ENCODE measurements at regions not wholly inside any gene's neighbourhood (a gene's known extent, or its start where the extent isn't known, plus 50 kb on each side); places are given as distances from the start of the nearest gene placed in this dataset.

- no peaks in the 10 kb centered on the region for H3K4me1 ChIP-seq (ENCODE audit: control insufficient read depth in 2 of 2, insufficient read depth in 1 of 2, low read depth in 1 of 2, low read length in 2 of 2)
- DNase-seq (ENCODE audit: low spot score) = no peak
- no peak overlapping the region for H3K4ac ChIP-seq (ENCODE audit: low read length)
- no peak overlapping the region for H2AK5ac ChIP-seq (ENCODE audit: low read depth, low read length)
- H4K8ac ChIP-seq (ENCODE audit: low read depth, low read length) = no peak overlapping the region
- no peak overlapping the region for H3K14ac ChIP-seq (ENCODE audit: low read length)
- H3K4me2 ChIP-seq (ENCODE audit: insufficient read depth, low read length, poor library complexity, severe bottlenecking) = no peak overlapping the region
- H3K9me3 ChIP-seq (replicated peaks in 1 of 2; ENCODE audit: control insufficient read depth in 2 of 2, insufficient read depth in 1 of 2, low read depth in 1 of 2, low read length in 2 of 2) = no peaks in the 10 kb centered on the region
- no peak overlapping the region for H2BK5ac ChIP-seq (ENCODE audit: low read length)
- no peak overlapping the region for H2AFZ ChIP-seq (ENCODE audit: low read length)
- no peaks in the 10 kb centered on the region for H3K36me3 ChIP-seq (replicated peaks in 1 of 2; ENCODE audit: control insufficient read depth in 2 of 2, insufficient read depth in 2 of 2, low read length in 2 of 2)
- peak overlapping the region; percentile 41 for H3K18ac ChIP-seq (ENCODE audit: low read length)
- no peak overlapping the region for H3K27ac ChIP-seq (replicated peaks; ENCODE audit: low read length)
- no CpG with 5 or more reads among the region's 2 CpGs for WGBS, 2 donors (ENCODE audit: extremely low coverage in 2 of 2, insufficient read length in 2 of 2, insufficient replicate concordance in 1 of 2)
- no peaks in the 10 kb centered on the region for H3K79me1 ChIP-seq (ENCODE audit: low read depth, low read length)
- H3K23ac ChIP-seq (ENCODE audit: low read depth, low read length, poor library complexity) = no peak overlapping the region
- no peaks in the 10 kb centered on the region for H3K27me3 ChIP-seq (ENCODE audit: control insufficient read depth in 3 of 3, insufficient read depth in 3 of 3, low read depth in 1 of 3, low read length in 3 of 3)
- H3K9ac ChIP-seq (ENCODE audit: low read depth, low read length, poor library complexity) = no peak overlapping the region
- H2BK15ac ChIP-seq (ENCODE audit: low read length) = no peak overlapping the region
- no peak overlapping the region for H3K4me3 ChIP-seq (ENCODE audit: low read length in 2 of 2)
- H2BK120ac ChIP-seq (ENCODE audit: low read depth, low read length) = no peak overlapping the region
- no peak overlapping the region for H2BK12ac ChIP-seq (ENCODE audit: low read length)
- H4K91ac ChIP-seq (ENCODE audit: low read depth, low read length, poor library complexity) = no peak overlapping the region
These were observed 61.5 kb upstream of the GHITM start for GRCh38 chr10:84077768-84078167.

DNA sequence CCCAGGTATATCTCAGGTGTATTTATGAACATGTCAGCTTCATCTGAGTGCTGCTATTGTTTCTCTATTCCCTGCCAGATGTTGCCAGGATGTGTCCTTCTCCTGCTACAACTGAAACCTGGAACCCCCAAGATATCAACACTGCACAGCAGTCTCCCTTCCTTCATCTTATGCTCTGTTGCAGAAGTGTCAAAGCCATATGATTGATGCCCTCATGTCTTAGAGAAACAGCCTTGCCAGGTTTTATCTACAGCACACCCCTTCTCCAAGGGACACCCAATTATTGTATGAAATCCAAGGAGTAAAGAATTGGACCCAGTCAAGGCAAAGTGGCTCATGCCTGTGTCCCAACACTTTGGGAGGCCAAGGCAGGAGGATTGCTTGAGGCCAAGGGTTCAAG, 60.5 kb upstream of the GHITM start:
- Histone ChIP-seq H3K14ac (ENCODE audit: low read length) (no peak overlapping the region), H2AFZ (ENCODE audit: low read length) (no peak overlapping the region), H3K18ac (ENCODE audit: low read length) (no peak overlapping the region), H2BK15ac (ENCODE audit: low read length) (no peak overlapping the region), H3K9ac (ENCODE audit: low read depth, low read length, poor library complexity) (no peak overlapping the region), H3K27me3 (ENCODE audit: control insufficient read depth in 3 of 3, insufficient read depth in 3 of 3, low read depth in 1 of 3, low read length in 3 of 3) (no peaks in the 10 kb centered on the region), H3K79me1 (ENCODE audit: low read depth, low read length) (no peaks in the 10 kb centered on the region), H2BK120ac (ENCODE audit: low read depth, low read length) (no peak overlapping the region), H2BK12ac (ENCODE audit: low read length) (no peak overlapping the region), H2BK5ac (ENCODE audit: low read length) (no peak overlapping the region), H3K36me3 (replicated peaks in 1 of 2; ENCODE audit: control insufficient read depth in 2 of 2, insufficient read depth in 2 of 2, low read length in 2 of 2) (no peaks in the 10 kb centered on the region), H2AK5ac (ENCODE audit: low read depth, low read length) (no peak overlapping the region), H3K9me3 (replicated peaks in 1 of 2; ENCODE audit: control insufficient read depth in 2 of 2, insufficient read depth in 1 of 2, low read depth in 1 of 2, low read length in 2 of 2) (no peaks in the 10 kb centered on the region), H3K4ac (ENCODE audit: low read length) (no peak overlapping the region), H3K27ac (replicated peaks; ENCODE audit: low read length) (no peak overlapping the region), H4K91ac (ENCODE audit: low read depth, low read length, poor library complexity) (no peak overlapping the region), H4K8ac (ENCODE audit: low read depth, low read length) (no peak overlapping the region), H3K4me2 (ENCODE audit: insufficient read depth, low read length, poor library complexity, severe bottlenecking) (no peak overlapping the region), H3K4me1 (ENCODE audit: control insufficient read depth in 2 of 2, insufficient read depth in 1 of 2, low read depth in 1 of 2, low read length in 2 of 2) (no peaks in the 10 kb centered on the region), H3K4me3 (ENCODE audit: low read length in 2 of 2) (no peak overlapping the region), H3K23ac (ENCODE audit: low read depth, low read length, poor library complexity) (no peak overlapping the region)
- no peak for DNase-seq (ENCODE audit: low spot score)

GRCh38 chr10:84084342-84084741, 55.0 kb upstream of the GHITM start:
- no CpG with 5 or more reads among the region's 3 CpGs for WGBS, 2 donors (ENCODE audit: extremely low coverage in 2 of 2, insufficient read length in 2 of 2, insufficient replicate concordance in 1 of 2)
- H3K27ac ChIP-seq (replicated peaks; ENCODE audit: low read length) = no peak overlapping the region

GRCh38 chr10:84087202-84087601, 52.1 kb upstream of the GHITM start:
- no peak for DNase-seq (ENCODE audit: low spot score)
- no peak overlapping the region for H2BK5ac ChIP-seq (ENCODE audit: low read length)

More at GRCh38 chr10:84084342-84084741, 55.0 kb upstream of the GHITM start:
- Histone ChIP-seq H2BK5ac (ENCODE audit: low read length) (no peak overlapping the region), H2AFZ (ENCODE audit: low read length) (no peak overlapping the region), H3K14ac (ENCODE audit: low read length) (no peak overlapping the region), H2BK12ac (ENCODE audit: low read length) (no peak overlapping the region), H3K79me1 (ENCODE audit: low read depth, low read length) (no peaks in the 10 kb centered on the region), H3K4me2 (ENCODE audit: insufficient read depth, low read length, poor library complexity, severe bottlenecking) (no peak overlapping the region), H2BK120ac (ENCODE audit: low read depth, low read length) (no peak overlapping the region), H3K9ac (ENCODE audit: low read depth, low read length, poor library complexity) (no peak overlapping the region), H3K27me3 (ENCODE audit: control insufficient read depth in 3 of 3, insufficient read depth in 3 of 3, low read depth in 1 of 3, low read length in 3 of 3) (no peaks in the 10 kb centered on the region), H3K18ac (ENCODE audit: low read length) (no peak overlapping the region), H3K9me3 (replicated peaks in 1 of 2; ENCODE audit: control insufficient read depth in 2 of 2, insufficient read depth in 1 of 2, low read depth in 1 of 2, low read length in 2 of 2) (no peaks in the 10 kb centered on the region), H2BK15ac (ENCODE audit: low read length) (no peak overlapping the region), H3K4ac (ENCODE audit: low read length) (no peak overlapping the region), H4K8ac (ENCODE audit: low read depth, low read length) (no peak overlapping the region), H2AK5ac (ENCODE audit: low read depth, low read length) (no peak overlapping the region), H3K4me1 (ENCODE audit: control insufficient read depth in 2 of 2, insufficient read depth in 1 of 2, low read depth in 1 of 2, low read length in 2 of 2) (no peaks in the 10 kb centered on the region), H3K23ac (ENCODE audit: low read depth, low read length, poor library complexity) (no peak overlapping the region), H4K91ac (ENCODE audit: low read depth, low read length, poor library complexity) (no peak overlapping the region), H3K36me3 (replicated peaks in 1 of 2; ENCODE audit: control insufficient read depth in 2 of 2, insufficient read depth in 2 of 2, low read length in 2 of 2) (no peaks in the 10 kb centered on the region), H3K4me3 (ENCODE audit: low read length in 2 of 2) (no peak overlapping the region)
- DNase-seq (ENCODE audit: low spot score) = no peak

More at GRCh38 chr10:84087202-84087601, 52.1 kb upstream of the GHITM start:
- Histone ChIP-seq H3K36me3 (replicated peaks in 1 of 2; ENCODE audit: control insufficient read depth in 2 of 2, insufficient read depth in 2 of 2, low read length in 2 of 2) (no peaks in the 10 kb centered on the region), H2BK15ac (ENCODE audit: low read length) (no peak overlapping the region), H4K8ac (ENCODE audit: low read depth, low read length) (no peak overlapping the region), H3K9me3 (replicated peaks in 1 of 2; ENCODE audit: control insufficient read depth in 2 of 2, insufficient read depth in 1 of 2, low read depth in 1 of 2, low read length in 2 of 2) (no peaks in the 10 kb centered on the region), H3K27ac (replicated peaks; ENCODE audit: low read length) (no peak overlapping the region), H2BK12ac (ENCODE audit: low read length) (no peak overlapping the region), H4K91ac (ENCODE audit: low read depth, low read length, poor library complexity) (no peak overlapping the region), H2BK120ac (ENCODE audit: low read depth, low read length) (no peak overlapping the region), H3K79me1 (ENCODE audit: low read depth, low read length) (no peaks in the 10 kb centered on the region), H3K4me2 (ENCODE audit: insufficient read depth, low read length, poor library complexity, severe bottlenecking) (no peak overlapping the region), H3K14ac (ENCODE audit: low read length) (no peak overlapping the region), H3K4me1 (ENCODE audit: control insufficient read depth in 2 of 2, insufficient read depth in 1 of 2, low read depth in 1 of 2, low read length in 2 of 2) (no peaks in the 10 kb centered on the region), H3K27me3 (ENCODE audit: control insufficient read depth in 3 of 3, insufficient read depth in 3 of 3, low read depth in 1 of 3, low read length in 3 of 3) (no peaks in the 10 kb centered on the region), H3K23ac (ENCODE audit: low read depth, low read length, poor library complexity) (no peak overlapping the region), H3K4ac (ENCODE audit: low read length) (no peak overlapping the region), H3K9ac (ENCODE audit: low read depth, low read length, poor library complexity) (no peak overlapping the region), H2AK5ac (ENCODE audit: low read depth, low read length) (no peak overlapping the region), H3K18ac (ENCODE audit: low read length) (no peak overlapping the region), H2AFZ (ENCODE audit: low read length) (no peak overlapping the region), H3K4me3 (ENCODE audit: low read length in 2 of 2) (no peak overlapping the region)
- no CpG with 5 or more reads among the region's 1 CpG for WGBS, 2 donors (ENCODE audit: extremely low coverage in 2 of 2, insufficient read length in 2 of 2, insufficient replicate concordance in 1 of 2)
